HUES64 (cell line): ENCODE measurements at regions not wholly inside any gene's neighbourhood (a gene's known extent, or its start where the extent isn't known, plus 50 kb on each side); places are given as distances from the start of the nearest gene placed in this dataset.

Experiments
- H3K27ac ChIP-seq: 2 replicates; pipeline ENCODE4 v1.7.0; 2013; ENCODE audit warnings: low read depth, low read length, inconsistent platforms
- H3K27me3 ChIP-seq: 2 replicates; pipeline ENCODE4 v1.6.1; 2013; ENCODE audit warnings: mild to moderate bottlenecking, low read length; ENCODE audit not compliant: insufficient read depth
- H3K36me3 ChIP-seq: 2 replicates; pipeline ENCODE4 v1.6.1; 2013; ENCODE audit warnings: mild to moderate bottlenecking, low read length; ENCODE audit not compliant: insufficient read depth
- H3K4me1 ChIP-seq: 2 replicates; pipeline ENCODE4 v1.6.1; 2013; ENCODE audit warnings: mild to moderate bottlenecking, low read length, moderate library complexity; ENCODE audit not compliant: insufficient read depth
- H3K4me3 ChIP-seq: 2 replicates; pipeline ENCODE4 v1.5.1; 2013; ENCODE audit warnings: mild to moderate bottlenecking, low read length, moderate library complexity
- H3K9ac ChIP-seq: 2 replicates; pipeline ENCODE4 v1.6.1; 2013; ENCODE audit warnings: mild to moderate bottlenecking, low read depth, low read length
- H3K9me3 ChIP-seq: 2 replicates; pipeline ENCODE4 v1.6.1; 2013; ENCODE audit warnings: low read depth, low read length; ENCODE audit not compliant: insufficient read depth
- WGBS: fragments of 150-250, 120-280 bp; methylation state at CpG from one replicate; pipeline ENCODE4 v1.1.7; 2013; ENCODE audit warnings: missing lambda C conversion rate; 5-methylcytosine and 5-hydroxymethylcytosine counted together

GRCh38 chr12:76611533-76611932, 52.0 kb upstream of the OSBPL8 start:
- H3K9me3 ChIP-seq = no peaks in the 10 kb centered on the region
- no peak overlapping the region for H3K4me3 ChIP-seq
- H3K36me3 ChIP-seq = no peaks in the 10 kb centered on the region
- 0 out of 2 replicates have a peak, but pooled peaks cover 6% of the 10 kb centered on the region for H3K4me1 ChIP-seq
- WGBS = 95% methylated on average over 2 of the region's 2 CpGs
- no peak overlapping the region for H3K9ac ChIP-seq
- H3K27ac ChIP-seq = no peak overlapping the region
- H3K27me3 ChIP-seq = no peaks in the 10 kb centered on the region

- 89% methylated on average over 2 of the region's 2 CpGs for WGBS
- no peak overlapping the region for H3K9ac ChIP-seq
- H3K9me3 ChIP-seq = no peaks in the 10 kb centered on the region
Measured at GRCh38 chr12:76614364-76614763, 54.8 kb upstream of the OSBPL8 start.

GRCh38 chr12:76618031-76618430, 58.5 kb upstream of the OSBPL8 start:
- no peaks in the 10 kb centered on the region for H3K9me3 ChIP-seq
- peaks cover 3% of the 10 kb centered on the region; the same call in 1 of the 2 replicates for H3K4me1 ChIP-seq
- no peak overlapping the region for H3K27ac ChIP-seq
- H3K4me3 ChIP-seq = no peak overlapping the region
- WGBS = 93% methylated on average over 6 of the region's 6 CpGs
- H3K9ac ChIP-seq = no peak overlapping the region
- H3K27me3 ChIP-seq = no peaks in the 10 kb centered on the region
- no peaks in the 10 kb centered on the region for H3K36me3 ChIP-seq

More at GRCh38 chr12:76614364-76614763, 54.8 kb upstream of the OSBPL8 start:
- H3K27me3 ChIP-seq = no peaks in the 10 kb centered on the region
- 0 out of 2 replicates have a peak, but pooled peaks cover 6% of the 10 kb centered on the region for H3K4me1 ChIP-seq
- H3K4me3 ChIP-seq = no peak overlapping the region
- H3K27ac ChIP-seq = no peak overlapping the region
- no peaks in the 10 kb centered on the region for H3K36me3 ChIP-seq

- Histone ChIP-seq H3K4me1 (peaks cover 7% of the 10 kb centered on the region; the same call in 1 of the 2 replicates), H3K9ac (no peak overlapping the region), H3K27me3 (no peaks in the 10 kb centered on the region), H3K36me3 (no peaks in the 10 kb centered on the region), H3K4me3 (no peak overlapping the region), H3K9me3 (no peaks in the 10 kb centered on the region), H3K27ac (no peak overlapping the region)
- 71% methylated on average over 1 of the region's 1 CpG for WGBS
Measured at GRCh38 chr12:76621582-76622024, 62.0 kb upstream of the OSBPL8 start.

- Histone ChIP-seq H3K9me3 (no peaks in the 10 kb centered on the region), H3K36me3 (no peaks in the 10 kb centered on the region), H3K27me3 (no peaks in the 10 kb centered on the region), H3K27ac (no peak overlapping the region), H3K9ac (no peak overlapping the region), H3K4me3 (no peak overlapping the region), H3K4me1 (peaks cover 7% of the 10 kb centered on the region; the same call in 1 of the 2 replicates)
- WGBS = 85% methylated on average over 5 of the region's 5 CpGs
Measured at GRCh38 chr12:76622351-76622750, 62.8 kb upstream of the OSBPL8 start.

- Histone ChIP-seq H3K36me3 (no peaks in the 10 kb centered on the region), H3K27me3 (no peaks in the 10 kb centered on the region), H3K4me1 (peaks cover 7% of the 10 kb centered on the region; the same call in 1 of the 2 replicates), H3K4me3 (no peak overlapping the region), H3K9ac (no peak overlapping the region), H3K9me3 (no peaks in the 10 kb centered on the region), H3K27ac (no peak overlapping the region)
Measured at GRCh38 chr12:76622915-76623314, 63.3 kb upstream of the OSBPL8 start.

- Histone ChIP-seq H3K4me3 (no peak overlapping the region), H3K27ac (no peak overlapping the region), H3K9me3 (no peaks in the 10 kb centered on the region), H3K27me3 (no peaks in the 10 kb centered on the region), H3K9ac (no peak overlapping the region), H3K4me1 (peaks cover 7% of the 10 kb centered on the region; the same call in 1 of the 2 replicates), H3K36me3 (no peaks in the 10 kb centered on the region)
- 96% methylated on average over 2 of the region's 2 CpGs for WGBS
Measured at GRCh38 chr12:76623931-76624330, 64.4 kb upstream of the OSBPL8 start.

GRCh38 chr12:76627346-76628135, 68.0 kb upstream of the OSBPL8 start:
- Histone ChIP-seq H3K36me3 (no peaks in the 10 kb centered on the region), H3K4me1 (peaks cover 3% of the 10 kb centered on the region; the same call in 1 of the 2 replicates), H3K9me3 (no peaks in the 10 kb centered on the region), H3K27ac (no peak overlapping the region), H3K27me3 (no peaks in the 10 kb centered on the region), H3K9ac (no peak overlapping the region), H3K4me3 (no peak overlapping the region)
- 97% methylated on average over 4 of the region's 4 CpGs for WGBS

- no peak overlapping the region for H3K9ac ChIP-seq
- H3K27me3 ChIP-seq = no peaks in the 10 kb centered on the region
- H3K4me1 ChIP-seq = peaks cover 13% of the 10 kb centered on the region
- H3K9me3 ChIP-seq = no peaks in the 10 kb centered on the region
- H3K36me3 ChIP-seq = no peaks in the 10 kb centered on the region
- H3K27ac ChIP-seq = no peak overlapping the region
- no peak overlapping the region for H3K4me3 ChIP-seq
Measured at GRCh38 chr12:76628745-76629144, 69.2 kb upstream of the OSBPL8 start.

- Histone ChIP-seq H3K27ac (no peak overlapping the region), H3K9ac (no peak overlapping the region), H3K4me3 (no peak overlapping the region), H3K4me1 (peaks cover 27% of the 10 kb centered on the region), H3K27me3 (no peaks in the 10 kb centered on the region), H3K36me3 (no peaks in the 10 kb centered on the region), H3K9me3 (no peaks in the 10 kb centered on the region)
- 83% methylated on average over 1 of the region's 2 CpGs for WGBS
Measured at GRCh38 chr12:76631741-76632140, 72.2 kb upstream of the OSBPL8 start.

- H3K27me3 ChIP-seq = no peaks in the 10 kb centered on the region
- H3K4me3 ChIP-seq = no peak overlapping the region
- no peak overlapping the region for H3K9ac ChIP-seq
- peaks cover 27% of the 10 kb centered on the region for H3K4me1 ChIP-seq
- H3K27ac ChIP-seq = no peak overlapping the region
- no peaks in the 10 kb centered on the region for H3K9me3 ChIP-seq
- H3K36me3 ChIP-seq = no peaks in the 10 kb centered on the region
Measured at GRCh38 chr12:76633415-76633814, 73.8 kb upstream of the OSBPL8 start.
